GM23338 (cell line): ENCODE measurements at regions not wholly inside any gene's neighbourhood (a gene's known extent, or its start where the extent isn't known, plus 50 kb on each side); places are given as distances from the start of the nearest gene placed in this dataset.

Experiments
- ATAC-seq: fragments of 200-7000 bp; cut with Tn5 transposase; 3 replicates; pipeline ENCODE4 v1.9.1; 2020
- DNase-seq: peaks from one replicate; pipeline ENCODE4 v3.0.0-alpha.2; 2015; ENCODE audit warnings: low spot score
- H2AFZ ChIP-seq: fragments of 200-600 bp; sonication (generic); 2 replicates; pipeline ENCODE4 v1.8.0; 2016; ENCODE audit warnings: antibody characterized with exemption, mild to moderate bottlenecking, moderate library complexity
- H3F3A ChIP-seq: fragments of 200-600 bp; sonication (generic); replicated peaks from 2 replicates; pipeline ENCODE4 v1.8.0; 2017; ENCODE audit warnings: antibody characterized with exemption, mixed run types, low read depth
- H3K27ac ChIP-seq: fragments of 200-600 bp; sonication (generic); 2 replicates; pipeline ENCODE4 v1.6.1; 2016; ENCODE audit warnings: low read depth
- H3K27me3 ChIP-seq: fragments of 200-600 bp; sonication (generic); 2 replicates; pipeline ENCODE4 v1.8.0; 2016; ENCODE audit warnings: mild to moderate bottlenecking, mixed run types, moderate library complexity; ENCODE audit not compliant: insufficient read depth
- H3K36me3 ChIP-seq: fragments of 200-600 bp; sonication (generic); 2 replicates; pipeline ENCODE4 v1.8.0; 2016; ENCODE audit warnings: mild to moderate bottlenecking; ENCODE audit not compliant: insufficient read depth
- H3K4me1 ChIP-seq: fragments of 200-600 bp; sonication (generic); 2 replicates; pipeline ENCODE4 v1.8.0; 2016; ENCODE audit warnings: mild to moderate bottlenecking, moderate library complexity; ENCODE audit not compliant: insufficient read depth
- H3K4me2 ChIP-seq: fragments of 200-600 bp; sonication (generic); 2 replicates; pipeline ENCODE4 v1.7.1; 2017; ENCODE audit warnings: mixed run types
- H3K4me3 ChIP-seq: fragments of 200-600 bp; sonication (generic); 2 replicates; pipeline ENCODE4 v1.6.1; 2016; ENCODE audit warnings: mixed run types
- H3K79me2 ChIP-seq: fragments of 200-600 bp; sonication (generic); replicated peaks from 2 replicates; pipeline ENCODE4 v1.8.0; 2017; ENCODE audit warnings: mild to moderate bottlenecking; ENCODE audit not compliant: insufficient read depth
- H3K9me2 ChIP-seq: fragments of 200-600 bp; sonication (generic); 2 replicates; pipeline ENCODE4 v1.8.0; 2017; ENCODE audit not compliant: insufficient read depth
- H4K20me1 ChIP-seq: fragments of 200-600 bp; sonication (generic); replicated peaks from 2 replicates; pipeline ENCODE4 v1.8.0; 2017; ENCODE audit warnings: mild to moderate bottlenecking; ENCODE audit not compliant: insufficient read depth
- H3K27ac Mint-ChIP-seq: 2 replicates; pipeline ENCODE4 v1.8.0; 2020; ENCODE audit warnings: inconsistent platforms, mild to moderate bottlenecking, moderate library complexity, mixed read lengths
- H3K27me3 Mint-ChIP-seq: 3 replicates; pipeline ENCODE4 v1.8.0; 2022; ENCODE audit warnings: low read depth, mild to moderate bottlenecking, moderate library complexity, mixed read lengths, inconsistent platforms; ENCODE audit not compliant: insufficient read depth, poor library complexity
- H3K36me3 Mint-ChIP-seq: 3 replicates; pipeline ENCODE4 v1.8.0; 2021; ENCODE audit warnings: low read depth, mild to moderate bottlenecking, inconsistent platforms, moderate library complexity, mixed read lengths
- H3K4me1 Mint-ChIP-seq: 3 replicates; pipeline ENCODE4 v1.8.0; 2020; ENCODE audit warnings: mild to moderate bottlenecking, inconsistent platforms, mixed read lengths
- H3K4me3 Mint-ChIP-seq: 3 replicates; pipeline ENCODE4 v1.8.0; 2021; ENCODE audit warnings: moderate library complexity, mild to moderate bottlenecking, inconsistent platforms, mixed read lengths
- H3K9me3 Mint-ChIP-seq: 3 replicates; pipeline ENCODE4 v1.8.0; 2020; ENCODE audit warnings: moderate library complexity, mild to moderate bottlenecking, inconsistent platforms, mixed read lengths
- CREB1 ChIP-seq: fragments of 250-450 bp; sonication (Bioruptor Pico); IDR thresholded peaks from 2 replicates; pipeline ENCODE4 v1.5.0; 2020; ENCODE audit warnings: low read depth, mild to moderate bottlenecking, moderate library complexity
- EZH2 ChIP-seq: fragments of 200-600 bp; sonication (generic); IDR thresholded peaks from one replicate; pipeline ENCODE4 v1.8.0; 2017; ENCODE audit warnings: antibody characterized with exemption, mild to moderate bottlenecking, low read depth; ENCODE audit not compliant: unreplicated experiment
- JUNB ChIP-seq: IDR thresholded peaks from one replicate; pipeline ENCODE4 v1.6.1; 2016; ENCODE audit warnings: antibody characterized with exemption; ENCODE audit not compliant: unreplicated experiment
- NANOG ChIP-seq: IDR thresholded peaks from 2 replicates; pipeline ENCODE4 v1.6.1; 2016; ENCODE audit warnings: antibody characterized with exemption, borderline replicate concordance
- POLR2AphosphoS5 ChIP-seq: IDR thresholded peaks from 2 replicates; pipeline ENCODE4 v1.6.1; 2016; ENCODE audit warnings: antibody characterized with exemption, low read depth
- STAT1 ChIP-seq: IDR thresholded peaks from one replicate; pipeline ENCODE4 v1.6.1; 2016; ENCODE audit warnings: antibody characterized with exemption; ENCODE audit not compliant: unreplicated experiment
- ZNF114 ChIP-seq: fragments of 250-450 bp; sonication (Bioruptor Pico); IDR thresholded peaks from 2 replicates; pipeline ENCODE4 v1.5.0; 2020; ENCODE audit warnings: mild to moderate bottlenecking, moderate library complexity
- ZNF331 ChIP-seq: fragments of 250-450 bp; sonication (Bioruptor Pico); IDR thresholded peaks from 2 replicates; pipeline ENCODE4 v1.5.0; 2020; ENCODE audit warnings: low read depth, mild to moderate bottlenecking, moderate library complexity
- TF ChIP-seq, protein P1 (sequence below): IDR thresholded peaks from 2 replicates; pipeline ENCODE4 v1.6.1; 2016; ENCODE audit warnings: antibody characterized with exemption
- TF ChIP-seq, protein P2 (sequence below): IDR thresholded peaks from one replicate; pipeline ENCODE4 v1.6.1; 2018; ENCODE audit warnings: antibody characterized with exemption; ENCODE audit not compliant: unreplicated experiment
- TF ChIP-seq, protein P3 (sequence below), 2 experiments: fragments of 200-600 bp in 1 of 2; sonication (generic) in 1 of 2; conservative IDR thresholded peaks; 2 replicates each; pipeline versions ENCODE4 v1.5.1 to v1.6.1; 2016 to 2017; ENCODE audit warnings: antibody characterized with exemption in 2 of 2, low read depth in 2 of 2, mild to moderate bottlenecking in 2 of 2, moderate library complexity in 1 of 2

DNA sequence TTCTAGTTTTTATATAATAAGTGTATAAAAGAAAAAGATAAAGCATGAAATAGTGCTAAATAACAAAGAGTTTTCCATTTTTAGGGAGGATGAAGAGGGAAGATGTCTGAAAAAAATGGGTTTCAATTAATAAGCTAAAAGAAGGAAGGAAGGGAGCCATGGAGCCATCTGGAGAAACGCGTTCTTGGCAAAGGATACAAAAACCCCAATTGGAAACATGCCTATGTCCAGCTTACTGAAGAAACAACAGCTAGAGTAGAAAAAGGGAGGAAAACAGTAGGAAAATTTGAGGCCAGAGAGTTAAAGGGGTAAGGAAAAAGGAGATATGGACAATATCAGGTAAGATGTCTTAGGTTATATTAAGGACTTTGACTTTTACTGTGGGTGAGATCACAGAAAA lies 416.2 kb upstream of the GHITM start:
- no peak overlapping the region for H3K4me3 Mint-ChIP-seq

DNA sequence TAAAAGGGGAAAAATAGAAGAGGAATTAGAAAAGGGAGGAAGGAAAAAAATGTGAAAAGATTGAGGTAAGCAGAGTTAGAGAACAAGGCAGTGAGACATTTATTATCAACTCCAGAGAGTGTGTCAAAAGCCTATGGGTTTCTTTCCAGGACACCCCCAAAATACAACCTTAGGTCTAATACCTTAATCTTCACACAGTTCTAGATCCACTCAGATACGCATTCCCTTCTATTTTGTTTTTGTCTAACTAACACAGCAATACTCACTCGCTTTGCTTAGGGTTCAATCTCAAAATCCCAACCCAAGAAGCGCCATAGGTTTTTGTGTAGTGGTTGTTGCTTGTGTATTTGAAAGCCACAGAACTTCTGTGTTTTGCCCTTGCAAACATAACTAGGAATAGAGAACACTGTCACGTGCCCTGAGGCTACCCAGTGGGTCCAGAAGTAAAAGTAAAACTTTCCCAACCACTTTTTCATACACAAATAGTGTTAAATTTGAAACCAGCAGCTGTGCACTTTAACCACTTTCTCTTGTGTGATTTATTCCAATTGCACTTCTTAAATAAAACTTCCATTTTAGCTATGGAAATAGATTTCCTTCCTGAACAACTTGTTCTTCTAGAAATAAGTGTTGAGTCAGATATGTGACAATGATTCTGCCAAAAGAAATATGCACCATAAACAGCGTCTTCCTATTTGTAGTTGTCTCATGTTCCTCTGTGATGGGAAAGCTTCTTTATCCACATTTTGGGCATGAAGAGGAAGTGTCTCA lies 414.7 kb upstream of the GHITM start:
- Histone ChIP-seq H3F3A (no peaks in the 10 kb centered on the region), H3K27ac (no peak overlapping the region), H3K27me3 (no peaks in the 10 kb centered on the region), H3K9me2 (no peaks in the 10 kb centered on the region), H3K79me2 (no peaks in the 10 kb centered on the region), H2AFZ (no peak overlapping the region), H3K4me2 (no peak overlapping the region), H3K4me3 (no peak overlapping the region), H3K4me1 (no peaks in the 10 kb centered on the region), H4K20me1 (no peaks in the 10 kb centered on the region), H3K36me3 (no peaks in the 10 kb centered on the region)
- H3K27me3 Mint-ChIP-seq: no peaks in the 10 kb centered on the region
- H3K4me1 Mint-ChIP-seq: peaks cover 3% of the 10 kb centered on the region; the same call in 2 of the 3 replicates
- no peak for DNase-seq
- H3K27ac Mint-ChIP-seq: no peak overlapping the region
- no peak overlapping the region for H3K4me3 Mint-ChIP-seq
- no peaks in the 10 kb centered on the region for H3K9me3 Mint-ChIP-seq
- ATAC-seq: no peak
- H3K36me3 Mint-ChIP-seq: no peaks in the 10 kb centered on the region
- TF ChIP-seq ZNF114 (CRISPR knock-in tag) (no peak), ZNF331 (no peak), EZH2 (no peak), JUNB (no peak), CREB1 (no peak), STAT1 (no peak)
- TF ChIP-seq, protein P1, sequence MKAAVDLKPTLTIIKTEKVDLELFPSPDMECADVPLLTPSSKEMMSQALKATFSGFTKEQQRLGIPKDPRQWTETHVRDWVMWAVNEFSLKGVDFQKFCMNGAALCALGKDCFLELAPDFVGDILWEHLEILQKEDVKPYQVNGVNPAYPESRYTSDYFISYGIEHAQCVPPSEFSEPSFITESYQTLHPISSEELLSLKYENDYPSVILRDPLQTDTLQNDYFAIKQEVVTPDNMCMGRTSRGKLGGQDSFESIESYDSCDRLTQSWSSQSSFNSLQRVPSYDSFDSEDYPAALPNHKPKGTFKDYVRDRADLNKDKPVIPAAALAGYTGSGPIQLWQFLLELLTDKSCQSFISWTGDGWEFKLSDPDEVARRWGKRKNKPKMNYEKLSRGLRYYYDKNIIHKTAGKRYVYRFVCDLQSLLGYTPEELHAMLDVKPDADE: no peak
- TF ChIP-seq, protein P2, sequence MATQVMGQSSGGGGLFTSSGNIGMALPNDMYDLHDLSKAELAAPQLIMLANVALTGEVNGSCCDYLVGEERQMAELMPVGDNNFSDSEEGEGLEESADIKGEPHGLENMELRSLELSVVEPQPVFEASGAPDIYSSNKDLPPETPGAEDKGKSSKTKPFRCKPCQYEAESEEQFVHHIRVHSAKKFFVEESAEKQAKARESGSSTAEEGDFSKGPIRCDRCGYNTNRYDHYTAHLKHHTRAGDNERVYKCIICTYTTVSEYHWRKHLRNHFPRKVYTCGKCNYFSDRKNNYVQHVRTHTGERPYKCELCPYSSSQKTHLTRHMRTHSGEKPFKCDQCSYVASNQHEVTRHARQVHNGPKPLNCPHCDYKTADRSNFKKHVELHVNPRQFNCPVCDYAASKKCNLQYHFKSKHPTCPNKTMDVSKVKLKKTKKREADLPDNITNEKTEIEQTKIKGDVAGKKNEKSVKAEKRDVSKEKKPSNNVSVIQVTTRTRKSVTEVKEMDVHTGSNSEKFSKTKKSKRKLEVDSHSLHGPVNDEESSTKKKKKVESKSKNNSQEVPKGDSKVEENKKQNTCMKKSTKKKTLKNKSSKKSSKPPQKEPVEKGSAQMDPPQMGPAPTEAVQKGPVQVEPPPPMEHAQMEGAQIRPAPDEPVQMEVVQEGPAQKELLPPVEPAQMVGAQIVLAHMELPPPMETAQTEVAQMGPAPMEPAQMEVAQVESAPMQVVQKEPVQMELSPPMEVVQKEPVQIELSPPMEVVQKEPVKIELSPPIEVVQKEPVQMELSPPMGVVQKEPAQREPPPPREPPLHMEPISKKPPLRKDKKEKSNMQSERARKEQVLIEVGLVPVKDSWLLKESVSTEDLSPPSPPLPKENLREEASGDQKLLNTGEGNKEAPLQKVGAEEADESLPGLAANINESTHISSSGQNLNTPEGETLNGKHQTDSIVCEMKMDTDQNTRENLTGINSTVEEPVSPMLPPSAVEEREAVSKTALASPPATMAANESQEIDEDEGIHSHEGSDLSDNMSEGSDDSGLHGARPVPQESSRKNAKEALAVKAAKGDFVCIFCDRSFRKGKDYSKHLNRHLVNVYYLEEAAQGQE: no peak
- TF ChIP-seq, protein P3, sequence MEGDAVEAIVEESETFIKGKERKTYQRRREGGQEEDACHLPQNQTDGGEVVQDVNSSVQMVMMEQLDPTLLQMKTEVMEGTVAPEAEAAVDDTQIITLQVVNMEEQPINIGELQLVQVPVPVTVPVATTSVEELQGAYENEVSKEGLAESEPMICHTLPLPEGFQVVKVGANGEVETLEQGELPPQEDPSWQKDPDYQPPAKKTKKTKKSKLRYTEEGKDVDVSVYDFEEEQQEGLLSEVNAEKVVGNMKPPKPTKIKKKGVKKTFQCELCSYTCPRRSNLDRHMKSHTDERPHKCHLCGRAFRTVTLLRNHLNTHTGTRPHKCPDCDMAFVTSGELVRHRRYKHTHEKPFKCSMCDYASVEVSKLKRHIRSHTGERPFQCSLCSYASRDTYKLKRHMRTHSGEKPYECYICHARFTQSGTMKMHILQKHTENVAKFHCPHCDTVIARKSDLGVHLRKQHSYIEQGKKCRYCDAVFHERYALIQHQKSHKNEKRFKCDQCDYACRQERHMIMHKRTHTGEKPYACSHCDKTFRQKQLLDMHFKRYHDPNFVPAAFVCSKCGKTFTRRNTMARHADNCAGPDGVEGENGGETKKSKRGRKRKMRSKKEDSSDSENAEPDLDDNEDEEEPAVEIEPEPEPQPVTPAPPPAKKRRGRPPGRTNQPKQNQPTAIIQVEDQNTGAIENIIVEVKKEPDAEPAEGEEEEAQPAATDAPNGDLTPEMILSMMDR (conservative IDR thresholded peaks at IDR 0.05; ENCODE audit: low read depth in 2 of 2): no peak

More for the DNA sequence above, 416.2 kb upstream of the GHITM start:
- DNase-seq: no peak
- Mint-ChIP-seq H3K4me1 (peaks cover 3% of the 10 kb centered on the region; the same call in 2 of the 3 replicates), H3K27ac (no peak overlapping the region), H3K27me3 (no peaks in the 10 kb centered on the region), H3K36me3 (no peaks in the 10 kb centered on the region), H3K9me3 (no peaks in the 10 kb centered on the region)
- no peaks in the 10 kb centered on the region for H3K4me1 ChIP-seq
- no peak for TF ChIP-seq NANOG
- TF ChIP-seq POLR2AphosphoS5: no peak
- no peak overlapping the region for H3K27ac ChIP-seq
- no peaks in the 10 kb centered on the region for H3K27me3 ChIP-seq
- ATAC-seq: no peak
- H4K20me1 ChIP-seq: no peaks in the 10 kb centered on the region
- no peaks in the 10 kb centered on the region for H3K79me2 ChIP-seq
- H3K36me3 ChIP-seq: 0 out of 2 replicates have a peak, but pooled peaks cover under 1% of the 10 kb centered on the region
- no peak overlapping the region for H3K4me3 ChIP-seq
- H2AFZ ChIP-seq: no peak overlapping the region
- no peaks in the 10 kb centered on the region for H3K9me2 ChIP-seq
- H3F3A ChIP-seq: no peaks in the 10 kb centered on the region
- no peak overlapping the region for H3K4me2 ChIP-seq
